ENCODE measurements at regions not wholly inside any gene's neighbourhood (a gene's known extent, or its start where the extent isn't known, plus 50 kb on each side); places are given as distances from the start of the nearest gene placed in this dataset.

GRCh38 chr9:117636681-117637080 lies 67.5 kb upstream of the TLR4 start:
- no peaks in the 10 kb centered on the region for H3K36me3 ChIP-seq
- intact Hi-C loops (cut with DNase I; ENCODE audit: low total_unique reads) = no loop called here
- no peak for DNase-seq (ENCODE audit: low spot score in 2 of 2)
- H3K4me3 ChIP-seq = no peak overlapping the region
- no peaks in the 10 kb centered on the region for H3K9me3 ChIP-seq
- no peak for TF ChIP-seq POLR2AphosphoS5 (IDR thresholded peaks at IDR 0.05)
- TF ChIP-seq POLR2A (IDR thresholded peaks at IDR 0.05) = no peak
- TF ChIP-seq CTCF (IDR thresholded peaks at IDR 0.05) = no peak
- H3K27ac ChIP-seq = no peak overlapping the region
- no peaks in the 10 kb centered on the region for H3K4me1 ChIP-seq
- H3K27me3 ChIP-seq = peaks cover 0 to 5% of the 10 kb centered on the region in 2 donors

GRCh38 chr9:117625154-117625553 lies 79.0 kb upstream of the TLR4 start:
- Histone ChIP-seq H3K4me1 (no peaks in the 10 kb centered on the region), H3K36me3 (no peaks in the 10 kb centered on the region), H3K4me3 (no peak overlapping the region), H3K27me3 (no peaks in the 10 kb centered on the region), H3K27ac (no peak overlapping the region), H3K9me3 (peaks cover 11 to 35% of the 10 kb centered on the region in 2 donors)
- intact Hi-C loops (cut with DNase I; ENCODE audit: low total_unique reads) = no loop called here
- DNase-seq (ENCODE audit: low spot score in 2 of 2) = no peak
- TF ChIP-seq POLR2AphosphoS5 (IDR thresholded peaks at IDR 0.05) (no peak), CTCF (IDR thresholded peaks at IDR 0.05) (no peak), POLR2A (IDR thresholded peaks at IDR 0.05) (no peak)

- TF ChIP-seq CTCF (IDR thresholded peaks at IDR 0.05) (no peak), POLR2AphosphoS5 (IDR thresholded peaks at IDR 0.05) (no peak), POLR2A (IDR thresholded peaks at IDR 0.05) (no peak)
- no peaks in the 10 kb centered on the region for H3K4me1 ChIP-seq
- intact Hi-C loops (cut with DNase I; ENCODE audit: low total_unique reads) = no loop called here
- H3K27me3 ChIP-seq = no peaks in the 10 kb centered on the region
- H3K27ac ChIP-seq = no peak overlapping the region
- H3K4me3 ChIP-seq = no peak overlapping the region
- peaks cover 11 to 35% of the 10 kb centered on the region in 2 donors for H3K9me3 ChIP-seq
- no peak for DNase-seq (ENCODE audit: low spot score in 2 of 2)
- no peaks in the 10 kb centered on the region for H3K36me3 ChIP-seq
Measured at GRCh38 chr9:117624106-117624505, 80.1 kb upstream of the TLR4 start.

- Histone ChIP-seq H3K27me3 (no peaks in the 10 kb centered on the region), H3K36me3 (no peaks in the 10 kb centered on the region), H3K27ac (no peak overlapping the region), H3K4me3 (no peak overlapping the region), H3K9me3 (peaks cover 11 to 35% of the 10 kb centered on the region in 2 donors), H3K4me1 (no peaks in the 10 kb centered on the region)
- intact Hi-C loops (cut with DNase I; ENCODE audit: low total_unique reads) = no loop called here
- DNase-seq (ENCODE audit: low spot score in 2 of 2) = no peak
- TF ChIP-seq POLR2AphosphoS5 (IDR thresholded peaks at IDR 0.05) = no peak
- no peak for TF ChIP-seq CTCF (IDR thresholded peaks at IDR 0.05)
- TF ChIP-seq POLR2A (IDR thresholded peaks at IDR 0.05) = no peak
Measured at GRCh38 chr9:117622347-117622746, 81.9 kb upstream of the TLR4 start.

GRCh38 chr9:117616431-117616831 lies 87.8 kb upstream of the TLR4 start:
- intact Hi-C loops (cut with DNase I; ENCODE audit: low total_unique reads) = no loop called here

More at GRCh38 chr9:117616431-117616831, 87.8 kb upstream of the TLR4 start:
- Histone ChIP-seq H3K4me1 (no peaks in the 10 kb centered on the region), H3K9me3 (no peaks in the 10 kb centered on the region), H3K36me3 (no peaks in the 10 kb centered on the region), H3K27me3 (no peaks in the 10 kb centered on the region), H3K4me3 (no peak overlapping the region), H3K27ac (no peak overlapping the region)
- no peak for DNase-seq (ENCODE audit: low spot score in 2 of 2)
- TF ChIP-seq POLR2AphosphoS5 (IDR thresholded peaks at IDR 0.05) (no peak), CTCF (IDR thresholded peaks at IDR 0.05) (no peak), POLR2A (IDR thresholded peaks at IDR 0.05) (no peak)
